GM18870 (cell line): ENCODE measurements at regions not wholly inside any gene's neighbourhood (a gene's known extent, or its start where the extent isn't known, plus 50 kb on each side); places are given as distances from the start of the nearest gene placed in this dataset.
"Not testable (repeated sequence)": the region's sequence is repeated elsewhere in the genome, so short reads cannot be mapped to it uniquely, and the experiment has no call there.

Source experiments
- ATAC-seq: cut with Tn5 transposase; IDR thresholded peaks from one replicate; pipeline ENCODE4 v1.9.1; 2021; ENCODE audit warnings: moderate library complexity; ENCODE audit not compliant: unreplicated experiment

DNA sequence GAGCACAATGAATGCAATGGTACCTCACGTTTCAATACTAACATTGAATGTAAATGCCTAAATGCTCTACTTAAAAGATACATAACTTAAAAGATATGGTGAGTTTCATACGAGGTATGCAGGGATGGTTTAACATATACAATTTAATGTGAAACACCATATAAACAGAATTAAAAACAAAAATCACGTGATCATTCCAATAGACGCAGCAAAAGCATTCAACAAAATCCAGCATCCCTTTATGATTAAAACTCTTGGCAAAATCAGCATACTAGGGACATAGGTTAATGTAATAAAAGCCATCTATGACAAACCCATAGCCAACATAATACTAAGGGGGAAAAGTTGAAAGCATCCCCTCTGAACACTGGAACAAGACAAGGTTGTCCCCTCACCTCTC lies 845.7 kb downstream of the SLC16A7 start:
- ATAC-seq, result no peak

DNA sequence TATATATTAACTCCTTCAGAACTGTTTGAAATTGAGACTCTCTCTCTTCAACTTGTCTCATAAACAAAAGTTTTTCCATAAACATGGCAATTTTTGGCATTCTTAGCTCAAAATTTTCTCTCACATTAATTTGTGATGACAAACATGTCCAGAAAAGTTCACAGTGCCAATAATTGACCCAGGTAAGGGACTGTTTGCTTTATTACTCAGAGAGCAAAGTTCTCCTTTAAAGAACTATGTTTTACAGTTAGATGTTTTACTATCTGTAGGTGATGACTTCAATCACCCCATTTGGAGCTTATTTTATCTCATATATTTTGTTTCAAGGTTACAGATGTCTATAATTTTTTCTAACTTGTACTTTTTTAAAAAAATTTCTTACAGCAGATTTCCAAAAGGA lies 855.6 kb downstream of the SLC16A7 start:
- ATAC-seq, result no peak

DNA sequence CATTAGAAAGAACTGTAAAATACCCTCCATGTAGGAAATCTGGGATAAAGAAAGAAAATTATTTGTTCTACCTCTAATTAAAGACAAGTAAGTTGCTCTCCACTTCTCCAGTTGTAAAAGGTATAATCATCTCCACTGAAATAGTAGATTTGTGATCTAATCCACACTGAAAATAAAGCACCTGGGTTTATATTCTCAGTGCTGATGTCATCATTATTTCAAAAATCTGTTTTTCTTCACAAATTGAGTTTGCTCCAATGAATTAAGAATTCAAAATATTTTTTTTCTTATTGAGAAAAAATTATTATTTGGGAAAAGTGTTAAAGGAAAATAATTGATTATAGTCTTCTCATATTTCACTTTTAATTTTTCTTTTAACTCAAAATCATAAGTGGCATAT lies 869.2 kb downstream of the SLC16A7 start:
- no peak for ATAC-seq

DNA sequence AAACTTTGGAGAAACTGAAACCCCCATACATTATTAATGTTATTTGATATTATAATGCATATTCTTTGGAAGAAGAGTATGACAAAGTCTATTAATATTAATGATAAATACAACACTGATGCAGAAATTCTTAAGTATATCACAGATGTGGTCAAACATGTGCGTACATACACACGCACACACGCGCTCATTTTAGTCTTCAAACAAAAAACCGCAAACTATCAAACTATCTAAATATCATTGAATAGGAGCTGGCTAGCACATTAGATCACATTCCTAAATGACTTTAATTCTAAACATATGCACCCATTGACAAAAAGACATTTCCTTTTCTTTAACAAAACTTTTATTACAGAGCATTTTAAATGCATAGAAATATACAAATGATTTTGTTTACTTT lies 872.7 kb downstream of the SLC16A7 start:
- ATAC-seq, result no peak

DNA sequence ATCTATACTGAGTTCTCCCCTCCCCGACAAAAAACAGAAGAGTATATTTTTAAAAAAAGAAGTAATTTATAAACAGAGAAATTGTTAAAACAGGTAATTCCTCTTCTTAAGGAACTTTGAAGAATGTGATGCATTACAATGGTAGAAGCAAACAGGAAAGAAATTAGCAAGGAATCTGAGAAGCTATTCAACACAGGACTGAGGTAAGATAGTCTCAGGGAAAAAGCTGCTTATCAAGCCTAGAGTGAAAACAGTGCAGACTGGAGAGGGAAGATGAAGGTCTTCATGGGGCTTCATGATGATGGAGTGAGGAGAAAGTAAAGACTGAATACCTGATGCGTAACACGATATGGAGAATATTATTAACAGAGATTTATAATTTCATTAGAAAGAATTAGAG lies 880.0 kb downstream of the SLC16A7 start:
- no peak for ATAC-seq

DNA sequence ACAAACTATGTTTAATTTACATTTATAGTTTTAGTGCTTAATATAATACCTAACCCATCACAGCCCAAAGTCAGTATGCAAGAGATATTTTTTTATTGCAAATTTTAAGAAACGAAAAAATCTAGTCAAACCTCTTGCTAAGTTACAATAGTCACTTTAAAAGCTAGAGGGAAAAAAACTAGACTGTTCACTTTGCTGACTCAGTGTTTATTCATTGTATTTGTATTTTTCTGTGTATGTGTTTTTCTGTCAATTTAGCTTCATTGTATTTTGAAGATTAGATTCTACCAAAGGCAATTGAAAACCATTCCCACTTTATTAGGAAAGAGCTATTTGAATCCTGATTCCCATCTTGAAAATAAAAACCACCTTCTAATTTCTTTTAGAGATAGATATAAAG lies 891.5 kb downstream of the SLC16A7 start:
- no peak for ATAC-seq

DNA sequence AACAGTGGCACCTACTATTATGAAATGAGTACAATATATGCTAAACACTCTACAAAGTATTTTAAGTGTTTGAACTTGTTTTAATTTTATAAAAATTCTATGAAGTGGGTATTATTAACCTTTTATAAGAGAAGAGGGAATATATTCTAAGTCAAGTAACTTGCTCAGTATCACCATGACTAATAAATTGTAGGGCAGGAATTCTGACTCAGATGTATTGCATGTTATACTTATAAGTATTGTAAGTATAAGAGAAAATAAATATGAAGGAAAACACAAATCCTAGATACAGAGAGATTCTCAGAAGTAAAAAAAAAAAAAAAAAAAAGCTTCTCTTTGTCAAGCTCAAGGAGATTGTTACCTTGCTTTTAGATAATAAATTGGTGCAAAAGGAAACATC lies 893.2 kb downstream of the SLC16A7 start:
- no peak for ATAC-seq

DNA sequence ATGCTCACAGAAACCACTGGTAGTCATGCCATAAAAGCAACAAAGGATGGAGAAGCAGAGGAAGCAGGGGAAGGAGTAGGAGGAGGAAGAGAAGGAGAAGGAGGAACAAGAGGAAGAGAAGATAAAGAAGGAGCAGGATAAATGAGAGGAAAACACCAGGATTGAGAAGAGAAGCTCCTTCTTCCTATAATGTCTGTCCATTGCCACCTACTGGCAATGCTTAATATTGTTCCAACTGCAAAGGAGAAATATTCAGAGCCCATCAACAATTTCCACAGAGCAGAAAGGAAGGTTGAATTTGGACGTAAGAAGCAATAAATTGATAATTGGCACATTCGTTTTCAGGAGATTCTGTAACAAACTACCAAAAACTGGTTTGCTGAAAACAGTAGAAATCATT lies 898.4 kb downstream of the SLC16A7 start:
- no peak for ATAC-seq

DNA sequence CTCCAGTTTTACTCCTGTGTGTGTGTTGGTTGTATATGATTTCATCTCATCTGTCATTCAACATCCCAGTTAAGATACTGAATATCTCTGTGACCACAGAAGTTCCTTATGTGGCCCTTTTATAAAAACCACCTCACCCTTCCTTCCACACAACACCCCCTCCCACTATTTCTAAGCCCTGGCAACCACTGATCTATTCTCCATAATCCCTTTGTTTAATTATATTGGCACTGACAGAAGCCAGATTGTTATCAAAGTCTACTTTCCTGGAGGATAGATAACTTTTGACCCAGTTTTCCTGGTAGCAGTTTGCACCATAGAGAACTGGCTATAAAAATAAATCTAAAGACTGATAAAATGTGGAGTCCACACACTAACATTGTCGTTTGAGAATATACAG lies 902.8 kb downstream of the SLC16A7 start:
- no peak for ATAC-seq

DNA sequence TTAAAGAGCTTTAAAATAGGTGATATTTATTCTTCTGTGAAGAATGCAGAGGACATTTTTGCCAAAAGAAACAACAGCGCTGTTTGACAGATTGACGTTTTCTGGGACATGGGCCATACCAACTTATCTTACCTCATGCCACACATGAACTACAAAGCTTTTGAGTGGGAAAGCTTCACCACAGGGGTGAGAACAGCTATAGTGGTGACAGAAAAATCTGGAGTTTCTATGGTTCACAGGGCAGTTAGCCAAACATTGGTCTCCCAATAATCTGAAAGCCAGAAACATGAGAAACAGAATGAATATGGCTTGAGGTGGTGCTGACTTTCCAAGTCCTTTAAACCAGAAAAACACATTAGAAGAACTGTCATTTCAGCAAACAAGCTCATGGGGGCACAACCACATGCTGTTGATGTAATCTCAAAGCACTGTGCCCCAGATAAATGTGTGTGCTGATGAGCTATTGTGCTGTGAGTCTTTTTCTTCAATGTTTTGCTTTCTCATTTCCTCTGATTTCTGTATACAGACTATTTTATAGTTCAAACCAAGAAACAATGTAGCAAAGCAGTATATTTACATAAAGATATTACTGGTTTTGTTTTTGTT lies 905.4 kb downstream of the SLC16A7 start:
- ATAC-seq, result no peak

DNA sequence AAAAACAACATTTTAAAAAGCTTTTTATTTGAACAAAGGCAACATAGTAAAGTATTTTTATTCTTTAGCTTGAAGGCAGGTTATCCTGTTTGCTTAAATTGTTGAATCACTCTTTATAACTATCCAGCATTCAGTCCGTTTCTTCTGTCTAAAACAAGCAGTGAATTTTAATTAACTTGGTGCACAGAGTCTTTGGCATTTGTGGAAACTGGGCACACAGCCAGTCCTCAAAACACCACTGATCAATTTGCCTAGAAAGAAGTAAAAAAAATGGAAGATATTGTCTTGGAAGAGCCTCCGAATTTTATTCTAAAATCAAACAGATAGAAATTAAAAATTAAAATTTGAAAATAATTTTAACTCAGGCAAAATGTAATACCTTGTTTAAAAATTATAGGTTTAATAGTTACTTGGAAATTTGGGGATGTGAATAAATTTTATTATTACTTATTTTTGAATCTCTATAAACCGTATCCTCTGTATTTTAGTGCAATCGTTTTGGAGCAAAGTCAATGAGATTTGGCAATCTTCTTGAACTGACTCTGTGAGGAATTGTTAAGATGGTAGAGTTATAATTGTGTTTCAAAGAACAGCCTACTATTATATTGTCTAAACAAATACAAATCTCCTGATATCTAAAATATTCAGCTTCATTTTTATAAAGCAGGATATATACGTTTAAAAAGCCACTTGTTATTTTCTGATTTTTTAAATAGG lies 927.0 kb downstream of the SLC16A7 start:
- ATAC-seq, result no peak

DNA sequence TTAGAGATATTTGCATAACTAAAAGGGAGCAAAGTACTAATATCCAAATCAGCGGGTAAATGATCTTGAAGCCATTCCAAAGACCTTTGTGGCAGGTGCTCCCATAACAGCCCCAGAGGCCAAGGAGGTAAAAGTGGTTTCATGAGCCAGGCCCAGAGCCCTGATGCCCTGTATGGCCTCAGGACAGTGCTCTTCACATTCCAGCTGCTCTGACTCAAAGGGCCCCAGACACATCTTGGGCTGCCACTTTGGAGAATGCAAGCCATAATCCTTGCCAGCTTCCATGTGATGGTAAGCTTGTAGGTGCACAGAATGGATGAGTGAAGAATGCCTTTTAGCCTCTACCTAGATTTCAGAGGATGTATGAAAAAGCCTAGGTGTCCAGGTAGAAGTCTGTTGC lies 933.4 kb downstream of the SLC16A7 start:
- no peak for ATAC-seq

DNA sequence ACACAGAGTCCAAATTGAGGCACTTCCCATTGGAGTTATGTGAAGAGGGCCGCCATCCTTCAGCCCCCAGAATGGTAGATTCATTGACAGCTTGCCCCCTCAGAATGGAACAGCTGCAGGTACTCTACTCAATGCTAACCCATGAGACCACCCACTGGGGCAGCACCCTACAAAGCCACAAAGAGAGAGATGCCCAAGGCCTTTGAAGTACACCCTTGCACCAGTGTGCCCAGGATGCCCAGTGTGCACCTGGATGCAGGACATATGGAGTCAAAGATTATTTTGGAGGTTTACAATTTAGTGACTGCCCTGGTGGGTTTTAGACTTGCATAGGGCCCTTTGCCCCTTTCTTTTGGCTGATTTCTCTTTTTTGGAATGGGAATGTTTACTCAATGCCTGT lies 933.9 kb downstream of the SLC16A7 start:
- ATAC-seq, result no peak

DNA sequence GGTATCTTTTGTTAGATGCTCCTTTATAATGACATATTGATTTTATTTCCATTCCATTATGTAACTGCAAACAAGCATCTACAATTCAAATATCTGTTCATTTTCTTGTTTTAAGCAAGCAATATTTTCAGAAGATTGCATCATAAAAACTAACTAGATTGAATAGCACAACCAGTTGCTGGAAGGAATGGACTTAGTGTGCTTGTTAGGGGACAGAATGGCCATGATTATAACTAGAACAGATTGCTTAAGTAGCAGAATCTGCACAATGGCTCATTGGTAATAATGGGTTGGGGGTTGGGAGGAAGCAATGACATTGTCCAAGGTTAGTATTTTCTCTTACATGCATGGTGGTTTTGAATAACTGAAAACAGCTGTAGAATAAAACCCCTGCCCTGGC lies 939.5 kb downstream of the SLC16A7 start:
- ATAC-seq, result no peak

DNA sequence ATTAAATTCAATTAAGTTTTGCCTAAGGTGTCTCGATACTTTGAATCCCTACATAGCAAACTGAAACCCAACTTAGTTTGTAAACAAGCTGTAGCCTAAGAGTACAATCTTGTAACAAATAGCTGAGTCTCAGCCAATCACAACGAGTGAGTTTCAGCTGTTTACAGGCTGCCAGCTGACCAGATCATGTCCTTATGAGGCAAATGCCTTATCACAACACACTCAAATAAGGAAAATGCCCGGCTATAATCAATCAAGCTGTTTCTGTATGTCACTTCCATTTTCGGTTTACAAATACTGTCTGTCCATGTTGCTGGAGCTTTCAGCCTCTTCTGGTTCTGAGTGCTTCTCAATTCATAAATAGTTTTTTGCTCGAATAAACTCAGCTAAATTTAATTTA lies 943.8 kb downstream of the SLC16A7 start:
- ATAC-seq, result no peak

DNA sequence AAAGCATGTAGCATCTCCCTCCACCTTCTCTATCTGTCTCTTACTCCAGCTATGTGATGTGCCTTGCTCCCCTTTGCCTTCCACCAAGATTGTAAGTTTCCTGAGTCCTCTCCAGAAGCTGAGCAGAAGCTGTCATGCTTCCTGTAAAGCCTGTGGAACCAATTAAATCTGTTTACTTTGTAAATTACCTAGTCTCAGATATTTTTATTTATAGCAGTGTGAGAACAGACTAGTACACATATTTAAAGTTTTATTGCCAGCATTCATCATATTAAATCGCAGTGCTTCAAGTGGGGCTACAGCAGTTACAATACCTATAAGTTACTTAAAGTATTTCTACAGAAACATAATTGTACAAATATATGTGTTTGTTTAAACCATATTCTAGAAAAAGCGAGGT lies 973.1 kb downstream of the SLC16A7 start:
- ATAC-seq, result no peak

DNA sequence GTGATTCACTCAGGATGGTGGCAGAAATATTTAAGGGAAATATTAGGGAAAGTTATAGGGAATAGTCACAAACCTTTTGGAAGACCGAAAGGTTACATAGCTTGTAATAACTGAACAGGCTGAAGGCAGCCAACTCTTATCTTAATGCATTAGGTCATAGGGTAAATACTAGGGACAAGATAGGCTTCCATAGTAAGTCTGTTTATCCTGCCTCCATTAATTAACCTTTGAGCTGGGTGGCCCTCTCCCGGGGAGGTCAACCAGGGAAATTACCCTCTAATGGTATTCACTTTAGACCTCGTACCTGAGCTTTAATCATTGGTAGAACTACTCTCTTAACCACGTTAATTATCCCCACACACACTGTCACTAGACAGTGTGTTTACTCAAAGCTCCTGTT lies 981.8 kb downstream of the SLC16A7 start:
- ATAC-seq, result no peak

DNA sequence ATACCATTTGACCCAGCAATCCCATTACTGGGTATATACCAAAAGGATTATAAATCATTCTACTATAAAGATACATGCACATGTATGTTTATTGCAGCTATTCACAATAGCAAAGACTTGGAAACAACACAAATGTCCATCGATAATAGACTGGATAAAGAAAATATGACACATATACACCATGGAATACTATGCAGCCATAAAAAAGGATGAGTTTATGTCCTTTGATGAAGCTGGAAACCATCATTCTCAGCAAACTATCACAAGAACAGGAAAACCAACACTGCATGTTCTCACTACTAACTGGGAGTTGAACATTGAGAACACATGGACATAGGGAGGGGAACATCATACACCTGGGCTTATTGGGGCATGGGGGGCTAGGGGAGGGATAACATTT lies 991.8 kb downstream of the SLC16A7 start:
- ATAC-seq, result not testable (repeated sequence)

DNA sequence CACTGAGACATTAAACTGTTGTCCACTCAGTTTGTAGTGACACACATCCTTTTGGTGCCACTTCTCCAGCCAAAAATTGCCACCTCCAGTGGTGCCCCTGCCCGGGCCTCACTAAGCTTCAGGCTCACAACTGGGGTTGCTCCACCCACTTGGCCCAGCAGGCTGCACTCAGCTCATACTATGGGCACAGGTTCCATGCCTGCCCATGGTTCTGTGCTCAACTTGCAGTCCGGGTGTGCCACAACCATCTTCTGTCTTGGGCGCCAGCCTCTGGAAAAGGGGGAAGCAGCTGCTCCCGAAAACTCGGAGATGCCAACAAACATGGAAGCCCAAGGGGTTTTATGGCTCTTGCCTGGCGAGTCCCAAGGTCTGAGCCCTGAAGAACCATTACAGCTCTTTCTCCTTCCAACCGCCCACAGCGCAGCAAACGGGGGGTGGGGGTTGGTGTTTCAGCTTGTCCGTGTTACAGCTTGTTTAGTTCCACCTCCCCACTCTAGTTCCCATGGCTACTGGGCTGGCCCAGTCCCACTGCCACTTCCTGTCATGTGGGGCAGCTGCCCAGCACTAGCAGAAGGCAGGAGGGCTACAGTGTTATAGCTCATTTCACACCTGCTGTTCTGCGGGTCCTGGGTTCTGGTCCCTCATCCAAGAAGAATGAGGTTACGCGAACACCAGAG lies 998.3 kb downstream of the SLC16A7 start:
- ATAC-seq, result no peak

DNA sequence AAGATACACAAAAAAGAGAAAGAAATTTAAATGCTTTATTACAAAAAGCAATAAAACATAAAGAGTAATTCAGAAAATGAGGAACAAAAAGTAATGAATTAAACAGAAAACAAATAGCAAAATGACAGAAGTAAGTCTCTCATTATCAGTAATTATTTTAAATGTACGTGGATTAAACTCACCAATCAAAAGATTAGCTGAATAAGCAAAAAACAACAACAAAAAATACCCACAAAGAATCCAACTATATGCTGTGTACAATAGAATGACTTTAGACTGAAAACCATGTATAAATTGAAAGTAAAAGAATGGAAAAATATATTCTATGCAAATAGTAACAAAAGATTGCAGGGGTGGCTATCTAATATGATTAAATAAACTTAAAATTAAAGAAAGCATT lies 1006.8 kb downstream of the SLC16A7 start:
- no peak for ATAC-seq

DNA sequence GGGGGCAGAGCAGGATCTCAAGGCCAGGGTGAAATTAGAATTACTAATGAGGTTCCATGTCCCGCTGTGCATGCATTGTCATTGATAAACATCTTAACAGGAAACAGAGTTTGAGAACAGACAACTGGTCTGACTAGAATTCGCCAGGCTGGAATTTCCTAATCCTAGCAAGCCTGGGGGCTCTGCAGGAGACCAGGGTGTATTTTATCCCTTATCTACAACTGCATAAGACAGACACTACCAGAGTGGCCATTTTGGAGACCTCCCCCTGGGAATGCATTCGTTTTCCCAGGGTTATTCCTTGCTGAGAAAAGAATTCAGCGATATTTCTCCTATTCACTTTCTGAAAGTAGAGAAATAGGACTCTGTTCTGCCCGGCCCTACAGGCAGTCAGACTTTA lies 1007.6 kb downstream of the SLC16A7 start:
- ATAC-seq, result not testable (repeated sequence)

DNA sequence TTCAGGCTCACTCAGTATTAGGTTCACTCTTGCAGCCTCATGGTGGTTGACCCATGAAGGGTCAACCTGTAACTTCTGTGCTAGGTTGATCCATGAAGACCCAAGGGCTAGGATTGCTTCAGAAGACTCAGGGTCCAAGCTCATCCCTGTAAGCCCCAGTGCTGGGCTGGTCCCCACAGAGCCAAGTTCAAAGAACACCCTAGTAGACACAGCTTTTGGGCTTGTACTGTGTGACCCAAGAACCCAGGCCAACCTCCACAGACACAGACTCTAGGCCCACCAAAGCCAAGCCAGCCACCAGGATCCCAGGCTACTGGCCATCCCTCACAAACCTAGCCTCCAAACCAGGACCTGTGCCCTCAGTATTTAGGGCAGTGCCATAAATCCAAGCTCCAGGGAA lies 1020.6 kb downstream of the SLC16A7 start:
- ATAC-seq, result no peak
